ENCODE measurements at regions not wholly inside any gene's neighbourhood (a gene's known extent, or its start where the extent isn't known, plus 50 kb on each side); places are given as distances from the start of the nearest gene placed in this dataset.

- Mint-ChIP-seq H3K27me3 (ENCODE audit: unreplicated experiment) (peaks cover 6% of the 10 kb centered on the region), H3K4me3 (ENCODE audit: unreplicated experiment) (no peak overlapping the region), H3K36me3 (ENCODE audit: low read depth, unreplicated experiment) (no peaks in the 10 kb centered on the region), H3K9me3 (ENCODE audit: unreplicated experiment) (no peaks in the 10 kb centered on the region), H3K27ac (ENCODE audit: unreplicated experiment) (no peak overlapping the region), H3K4me1 (ENCODE audit: unreplicated experiment) (peaks cover 17% of the 10 kb centered on the region)
- TF ChIP-seq CTCF (IDR thresholded peaks at IDR 0.05; ENCODE audit: unreplicated experiment), result no peak
- no peak for DNase-seq (ENCODE audit: low spot score)
These were observed 91.8 kb upstream of the CLDN5 start for GRCh38 chr22:19615867-19616581.

GRCh38 chr22:19619144-19620009 is 94.9 kb upstream of the SEPTIN5 start:
- Mint-ChIP-seq H3K9me3 (ENCODE audit: unreplicated experiment) (no peaks in the 10 kb centered on the region), H3K27me3 (ENCODE audit: unreplicated experiment) (peaks cover 6% of the 10 kb centered on the region), H3K4me3 (ENCODE audit: unreplicated experiment) (no peak overlapping the region), H3K4me1 (ENCODE audit: unreplicated experiment) (peaks cover 34% of the 10 kb centered on the region), H3K36me3 (ENCODE audit: low read depth, unreplicated experiment) (no peaks in the 10 kb centered on the region), H3K27ac (ENCODE audit: unreplicated experiment) (no peak overlapping the region)
- no peak for DNase-seq (ENCODE audit: low spot score)
- TF ChIP-seq CTCF (IDR thresholded peaks at IDR 0.05; ENCODE audit: unreplicated experiment), result no peak

- no peak overlapping the region for H3K27ac Mint-ChIP-seq (ENCODE audit: unreplicated experiment)
- H3K27me3 Mint-ChIP-seq (ENCODE audit: unreplicated experiment), result peaks cover 6% of the 10 kb centered on the region
- no peak overlapping the region for H3K4me3 Mint-ChIP-seq (ENCODE audit: unreplicated experiment)
- H3K36me3 Mint-ChIP-seq (ENCODE audit: low read depth, unreplicated experiment), result no peaks in the 10 kb centered on the region
- no peaks in the 10 kb centered on the region for H3K9me3 Mint-ChIP-seq (ENCODE audit: unreplicated experiment)
- DNase-seq (ENCODE audit: low spot score), result no peak
- no peak for TF ChIP-seq CTCF (IDR thresholded peaks at IDR 0.05; ENCODE audit: unreplicated experiment)
- H3K4me1 Mint-ChIP-seq (ENCODE audit: unreplicated experiment), result peaks cover 25% of the 10 kb centered on the region
These were observed 93.4 kb upstream of the SEPTIN5 start for GRCh38 chr22:19620742-19621371.

- Mint-ChIP-seq H3K36me3 (ENCODE audit: low read depth, unreplicated experiment) (no peaks in the 10 kb centered on the region), H3K4me1 (ENCODE audit: unreplicated experiment) (peaks cover 25% of the 10 kb centered on the region), H3K4me3 (ENCODE audit: unreplicated experiment) (no peak overlapping the region), H3K27ac (ENCODE audit: unreplicated experiment) (no peak overlapping the region), H3K27me3 (ENCODE audit: unreplicated experiment) (peaks cover 6% of the 10 kb centered on the region), H3K9me3 (ENCODE audit: unreplicated experiment) (no peaks in the 10 kb centered on the region)
- DNase-seq (ENCODE audit: low spot score), result no peak
- no peak for TF ChIP-seq CTCF (IDR thresholded peaks at IDR 0.05; ENCODE audit: unreplicated experiment)
These were observed 92.8 kb upstream of the SEPTIN5 start for GRCh38 chr22:19621373-19622060.
